Myocyte (in vitro differentiated cells): ENCODE measurements at regions not wholly inside any gene's neighbourhood (a gene's known extent, or its start where the extent isn't known, plus 50 kb on each side); places are given as distances from the start of the nearest gene placed in this dataset.

Experiments used
- DNase-seq: peaks from one replicate; pipeline ENCODE4 v3.0.0-alpha.2; 2012; ENCODE audit warnings: low read depth

- peak; percentile 32 for DNase-seq
Measured at GRCh38 chr4:125741825-125742452, 427.2 kb downstream of the FAT4 start.

- no peak for DNase-seq
Measured at GRCh38 chr4:125744891-125745364, 430.2 kb downstream of the FAT4 start.

GRCh38 chr4:125749354-125749753 is 434.6 kb downstream of the FAT4 start:
- DNase-seq = no peak

GRCh38 chr4:125750399-125750798 is 435.6 kb downstream of the FAT4 start:
- DNase-seq = peak; percentile 44

- peak; percentile 67 for DNase-seq
Measured at GRCh38 chr4:125750828-125751466, 436.2 kb downstream of the FAT4 start.

GRCh38 chr4:125758438-125758837 is 443.7 kb downstream of the FAT4 start:
- no peak for DNase-seq

- no peak for DNase-seq
Measured at GRCh38 chr4:125760201-125760819, 445.6 kb downstream of the FAT4 start.

- DNase-seq = no peak
Measured at GRCh38 chr4:125760956-125761355, 446.2 kb downstream of the FAT4 start.

GRCh38 chr4:125762537-125762936 is 447.8 kb downstream of the FAT4 start:
- peak; percentile 13 for DNase-seq

GRCh38 chr4:125765941-125766340 is 451.2 kb downstream of the FAT4 start:
- no peak for DNase-seq

GRCh38 chr4:125770814-125771398 is 456.2 kb downstream of the FAT4 start:
- no peak for DNase-seq

GRCh38 chr4:125772680-125773079 is 457.9 kb downstream of the FAT4 start:
- DNase-seq = no peak

- no peak for DNase-seq
Measured at GRCh38 chr4:125773502-125773901, 458.7 kb downstream of the FAT4 start.

- no peak for DNase-seq
Measured at GRCh38 chr4:125773931-125774330, 459.2 kb downstream of the FAT4 start.

- DNase-seq = no peak
Measured at GRCh38 chr4:125776146-125776545, 461.4 kb downstream of the FAT4 start.

GRCh38 chr4:125780164-125780563 is 465.4 kb downstream of the FAT4 start:
- DNase-seq = peak; percentile 11

- DNase-seq = no peak
Measured at GRCh38 chr4:125780747-125781146, 466.0 kb downstream of the FAT4 start.

- no peak for DNase-seq
Measured at GRCh38 chr4:125781651-125782050, 466.9 kb downstream of the FAT4 start.

- DNase-seq = no peak
Measured at GRCh38 chr4:125784741-125785140, 470.0 kb downstream of the FAT4 start.

- DNase-seq = no peak
Measured at GRCh38 chr4:125787707-125788106, 473.0 kb downstream of the FAT4 start.

GRCh38 chr4:125789023-125789422 is 474.3 kb downstream of the FAT4 start:
- no peak for DNase-seq

- DNase-seq = no peak
Measured at GRCh38 chr4:125791896-125792295, 477.1 kb downstream of the FAT4 start.
